GM18867 (cell line): ENCODE measurements at regions not wholly inside any gene's neighbourhood (a gene's known extent, or its start where the extent isn't known, plus 50 kb on each side); places are given as distances from the start of the nearest gene placed in this dataset.
A peak's percentile ranks its signal among the peaks of the same experiment; 100 is the strongest.

Experiments
- ATAC-seq: cut with Tn5 transposase; IDR thresholded peaks from one replicate; pipeline ENCODE4 v1.9.1; 2021; ENCODE audit warnings: mild to moderate bottlenecking, moderate library complexity; ENCODE audit not compliant: unreplicated experiment

DNA sequence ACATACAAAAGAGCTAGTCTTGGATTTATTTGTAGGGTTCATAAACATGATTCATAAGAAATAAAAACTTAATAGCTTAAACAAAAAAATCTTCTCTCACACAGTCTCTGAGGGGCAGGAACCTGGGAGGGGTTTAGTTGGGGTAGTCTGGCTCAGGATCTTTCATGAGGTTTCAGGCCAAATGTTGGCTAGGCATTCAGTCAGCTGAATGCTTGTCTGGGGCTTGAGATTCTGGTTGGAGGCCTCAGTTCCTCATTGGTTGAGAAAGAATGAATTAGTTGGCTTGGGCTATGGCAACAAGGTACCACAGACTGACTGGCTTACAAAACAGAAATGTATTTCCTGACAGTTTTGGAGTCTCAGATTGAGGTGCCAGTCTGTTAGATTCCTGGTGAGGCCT, 74.3 kb downstream of the ANKRD7 start:
- ATAC-seq, result no peak

GRCh38 chr7:118300177-118300576, 75.7 kb downstream of the ANKRD7 start:
- ATAC-seq, result no peak

GRCh38 chr7:118304100-118304499, 79.6 kb downstream of the ANKRD7 start:
- no peak for ATAC-seq

DNA sequence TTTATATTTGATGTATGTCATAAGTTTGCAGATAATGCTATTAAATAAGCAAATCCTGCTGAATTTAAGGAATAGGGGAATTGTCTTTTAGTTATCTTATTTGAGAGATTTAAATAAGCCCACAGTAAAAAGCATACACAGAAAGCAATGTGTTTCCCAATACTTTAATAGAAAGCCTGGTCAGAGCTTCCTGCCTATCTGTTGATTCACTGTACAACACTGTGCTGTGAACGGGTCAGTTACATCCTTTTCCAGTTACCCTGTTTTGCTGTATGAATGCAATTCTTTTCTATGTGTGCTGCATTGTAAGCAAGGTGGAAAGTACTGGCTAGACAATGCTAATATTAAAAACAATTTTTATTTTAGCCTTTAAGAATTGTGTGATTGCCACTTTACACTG, 81.2 kb downstream of the ANKRD7 start:
- no peak for ATAC-seq

- ATAC-seq, result no peak
These were observed 82.3 kb downstream of the ANKRD7 start for GRCh38 chr7:118306771-118307170.

- ATAC-seq, result peak; percentile 84
These were observed 86.8 kb downstream of the ANKRD7 start for GRCh38 chr7:118311121-118311836.

DNA sequence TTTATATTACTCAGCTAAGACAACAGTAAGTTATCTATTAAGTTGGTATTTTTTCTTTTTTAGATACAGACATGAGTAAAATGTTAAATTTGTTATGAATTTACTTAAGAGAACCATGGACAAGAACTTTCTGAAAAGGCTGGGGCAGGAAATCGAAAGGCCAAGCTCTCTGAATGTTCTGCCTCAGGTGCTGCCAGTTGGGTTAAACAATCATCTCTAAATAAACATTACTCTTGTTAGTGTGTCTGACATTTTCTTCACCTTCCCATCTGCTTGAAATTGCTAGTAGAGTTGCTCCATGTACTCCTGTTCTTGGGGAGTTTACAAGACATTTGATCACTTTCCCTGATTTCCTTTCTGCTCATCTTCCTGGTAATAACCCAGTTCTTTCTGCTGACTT, 87.5 kb downstream of the ANKRD7 start:
- peak; percentile 44 for ATAC-seq

- peak; percentile 57 for ATAC-seq
These were observed 88.5 kb downstream of the ANKRD7 start for GRCh38 chr7:118312966-118313365.

GRCh38 chr7:118324790-118325449, 100.4 kb downstream of the ANKRD7 start:
- ATAC-seq, result no peak

GRCh38 chr7:118325450-118325808, 100.9 kb downstream of the ANKRD7 start:
- no peak for ATAC-seq

GRCh38 chr7:118327174-118327573, 102.7 kb downstream of the ANKRD7 start:
- ATAC-seq, result no peak

DNA sequence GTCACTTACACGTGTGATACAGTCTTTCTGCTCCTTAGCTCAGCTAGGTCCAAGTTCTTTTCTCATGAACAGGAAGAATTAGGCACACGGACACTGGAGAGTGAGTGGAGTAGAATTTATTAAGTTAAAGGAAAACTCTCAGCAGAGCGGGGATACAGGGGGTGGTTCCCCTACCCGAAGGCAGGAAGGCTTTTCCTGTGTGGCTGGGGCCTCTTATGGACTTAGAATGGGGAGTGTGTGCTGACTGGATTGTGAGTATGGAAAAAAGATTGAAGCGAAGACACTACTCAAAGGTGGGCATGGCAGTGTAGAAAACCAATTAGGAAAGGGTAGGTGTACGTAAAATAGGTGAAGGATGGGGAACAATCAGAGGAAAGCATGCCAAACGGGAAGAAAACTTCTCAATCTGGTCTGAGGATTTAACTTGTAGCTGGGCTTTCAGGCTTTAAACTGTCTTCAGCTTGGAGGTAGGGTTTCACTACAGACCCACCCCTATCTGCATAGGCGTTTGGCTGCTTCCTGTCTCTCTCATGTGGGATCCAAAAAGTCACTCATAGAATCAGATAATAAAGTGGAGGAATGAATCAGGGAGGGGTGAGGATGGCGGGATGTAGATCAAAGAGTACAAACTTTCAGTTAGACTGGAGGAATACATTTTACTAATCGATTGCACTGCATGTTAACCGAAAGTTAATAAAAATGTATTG, 104.2 kb downstream of the ANKRD7 start:
- no peak for ATAC-seq

DNA sequence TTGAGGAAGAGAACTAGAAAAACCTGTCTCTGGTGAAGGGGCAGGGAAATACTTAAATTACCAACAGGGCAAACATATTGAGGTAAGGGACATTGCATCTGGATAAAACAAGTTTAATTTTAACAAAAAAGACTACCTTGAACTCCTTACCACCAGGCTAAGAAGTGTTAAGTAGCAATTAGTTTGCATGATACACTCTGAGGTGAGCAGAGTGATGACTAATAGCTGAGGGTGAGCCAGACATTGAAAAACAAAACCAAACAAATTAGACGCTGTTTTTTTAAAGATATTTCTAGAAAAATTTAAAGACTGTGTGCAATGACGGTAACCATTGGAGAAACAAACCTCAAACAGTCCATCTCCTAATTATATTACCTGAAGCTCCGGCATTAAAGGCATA, 105.9 kb downstream of the ANKRD7 start:
- ATAC-seq, result peak; percentile 53

DNA sequence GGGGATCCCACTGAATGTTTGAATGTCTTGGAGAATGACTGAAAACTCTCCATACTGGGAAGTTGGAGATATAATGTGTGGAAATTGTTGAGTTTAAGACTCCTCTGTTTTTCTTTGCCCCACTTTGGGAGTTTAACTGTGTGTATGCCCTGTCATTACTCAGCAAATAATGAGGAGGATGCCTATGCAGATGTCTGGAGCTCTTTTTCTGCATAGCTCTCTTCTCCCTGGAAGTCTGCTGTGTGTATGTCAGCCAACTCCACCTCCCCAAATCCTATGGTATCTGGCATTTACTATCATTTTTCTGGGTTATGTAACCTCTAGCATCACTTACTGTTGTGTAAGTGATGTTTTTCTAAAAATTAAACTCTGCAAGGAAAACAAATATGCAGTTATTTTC, 122.2 kb downstream of the ANKRD7 start:
- no peak for ATAC-seq

DNA sequence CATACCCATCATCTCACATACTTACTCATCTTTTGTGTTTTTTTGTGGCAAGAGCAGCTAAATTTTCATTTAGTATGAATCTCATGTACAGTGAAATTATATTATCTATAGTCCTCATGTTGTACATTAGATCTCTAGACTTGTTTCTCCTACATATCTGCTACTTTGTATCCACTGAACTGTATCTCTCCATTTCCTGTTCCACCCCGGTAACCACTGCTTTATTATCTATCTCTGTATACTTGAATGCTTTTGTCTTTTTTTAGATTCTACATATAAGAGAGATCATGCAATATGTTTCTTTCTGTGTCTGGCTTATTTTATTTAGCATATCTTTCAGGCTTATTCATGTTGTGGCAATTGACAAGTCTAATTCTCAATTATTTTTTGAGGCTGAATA, 125.1 kb downstream of the ANKRD7 start:
- ATAC-seq, result no peak

GRCh38 chr7:118350260-118350659, 125.8 kb downstream of the ANKRD7 start:
- no peak for ATAC-seq

GRCh38 chr7:118352867-118353453, 128.5 kb downstream of the ANKRD7 start:
- ATAC-seq, result peak; percentile 60

- no peak for ATAC-seq
These were observed 141.9 kb downstream of the ANKRD7 start for GRCh38 chr7:118366363-118366762.

DNA sequence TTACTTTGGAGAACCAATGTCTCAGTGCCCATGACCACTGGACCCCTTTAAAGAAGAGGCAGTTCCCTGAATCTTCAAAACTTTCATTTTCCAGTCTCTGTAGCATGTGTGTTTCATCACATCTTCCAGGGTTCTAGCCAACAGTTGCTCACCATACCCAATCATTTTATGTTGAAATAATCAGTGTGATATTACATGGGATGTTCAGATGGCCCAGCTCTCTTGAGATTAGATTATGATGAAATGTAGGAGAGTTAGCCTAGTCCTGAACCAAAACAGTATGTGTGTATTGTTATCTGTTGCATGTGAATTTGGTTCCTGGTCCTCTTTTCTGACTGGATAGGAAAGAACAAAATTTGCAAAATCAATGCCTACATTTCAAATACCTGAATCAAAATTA, 144.5 kb downstream of the ANKRD7 start:
- no peak for ATAC-seq

DNA sequence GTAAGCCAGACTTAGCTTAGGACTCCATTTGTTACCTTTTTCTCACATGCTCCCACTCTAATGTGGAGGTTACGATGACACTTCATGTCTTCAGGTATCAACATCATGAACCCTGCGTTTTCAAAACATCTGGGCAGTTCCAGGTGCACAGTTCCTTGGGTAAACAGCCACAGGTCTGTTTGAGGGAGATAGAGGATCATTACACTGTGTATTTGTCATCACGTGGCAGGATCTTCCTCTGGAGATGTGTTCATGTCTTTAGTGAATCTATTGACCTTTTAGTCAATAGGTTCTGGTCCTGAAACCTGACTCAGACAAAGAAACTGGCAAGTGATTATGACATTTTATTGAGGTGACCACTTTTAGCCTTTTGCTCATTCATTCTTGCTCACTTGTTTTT, 145.5 kb downstream of the ANKRD7 start:
- ATAC-seq, result no peak

GRCh38 chr7:118372530-118372929, 148.0 kb downstream of the ANKRD7 start:
- peak; percentile 56 for ATAC-seq

- ATAC-seq, result no peak
These were observed 165.1 kb downstream of the ANKRD7 start for GRCh38 chr7:118389629-118390028.
